CD1c-positive myeloid dendritic cell (primary cell): ENCODE measurements at regions not wholly inside any gene's neighbourhood (a gene's known extent, or its start where the extent isn't known, plus 50 kb on each side); places are given as distances from the start of the nearest gene placed in this dataset.

Experiments
- DNase-seq: peaks from one replicate; pipeline ENCODE4 v3.0.0-alpha.2; 2016; ENCODE audit errors: extremely low spot score

- no peak for DNase-seq
Observed at GRCh38 chr6:163809364-163809763, 394.8 kb downstream of the QKI start.

DNA sequence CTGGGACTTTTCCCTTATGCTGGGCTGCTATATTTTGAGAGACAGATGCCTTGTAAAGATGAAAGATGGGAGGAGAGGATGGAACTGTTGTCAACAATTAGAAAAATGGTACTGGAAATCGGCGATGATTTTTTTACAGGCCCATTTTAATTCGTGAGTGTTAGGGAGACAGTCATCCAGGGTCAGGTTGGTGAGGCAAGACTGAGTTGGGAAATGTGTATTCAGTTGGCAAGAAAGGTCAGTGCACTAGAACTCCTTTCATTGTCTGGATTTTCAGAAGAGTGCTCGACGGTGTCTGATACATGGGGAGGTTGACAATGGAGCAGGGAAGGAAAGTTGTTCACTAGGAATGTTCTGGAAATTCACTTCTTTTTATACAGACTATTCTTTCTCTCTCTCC lies 394.4 kb downstream of the QKI start:
- DNase-seq: no peak

GRCh38 chr6:163808231-163808630 lies 393.7 kb downstream of the QKI start:
- no peak for DNase-seq

- no peak for DNase-seq
Observed at GRCh38 chr6:163806755-163807499, 392.4 kb downstream of the QKI start.

DNA sequence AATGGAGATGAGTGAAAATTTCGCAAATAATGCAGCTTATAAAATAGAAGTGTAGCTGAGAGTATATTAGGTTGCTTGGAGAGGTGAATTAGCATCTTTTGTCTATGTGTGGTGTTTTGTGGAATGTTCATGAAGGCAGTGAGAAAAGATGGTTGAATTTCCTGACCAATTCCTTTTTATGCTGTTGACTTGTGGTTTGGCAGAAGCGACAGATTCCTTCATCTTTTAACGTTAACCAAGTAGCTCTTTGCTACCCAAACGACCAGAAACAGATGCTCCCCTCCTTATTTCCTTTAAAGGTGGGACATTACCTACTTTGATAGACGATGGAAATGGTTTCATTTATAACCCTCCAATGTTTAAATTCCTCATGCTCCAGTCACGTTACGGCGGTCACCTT lies 390.5 kb downstream of the QKI start:
- DNase-seq: no peak

DNA sequence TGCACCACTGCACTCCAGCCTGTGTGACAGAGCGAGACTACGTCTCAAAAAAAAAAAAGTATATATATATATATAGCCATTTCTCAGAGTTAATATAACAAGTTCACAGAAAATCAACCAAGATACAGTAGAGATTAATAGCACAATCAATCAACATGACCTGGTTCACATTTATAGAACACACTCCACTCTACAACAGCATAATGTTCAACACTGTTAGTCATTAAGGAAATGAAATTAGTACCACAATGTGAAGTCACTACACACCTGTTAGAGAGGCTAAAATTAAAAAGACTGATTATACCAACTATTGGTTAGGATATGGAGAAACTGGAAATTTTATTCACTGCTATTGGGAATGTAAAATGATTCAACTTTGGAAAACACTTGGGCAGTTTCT lies 387.7 kb downstream of the QKI start:
- DNase-seq: no peak

DNA sequence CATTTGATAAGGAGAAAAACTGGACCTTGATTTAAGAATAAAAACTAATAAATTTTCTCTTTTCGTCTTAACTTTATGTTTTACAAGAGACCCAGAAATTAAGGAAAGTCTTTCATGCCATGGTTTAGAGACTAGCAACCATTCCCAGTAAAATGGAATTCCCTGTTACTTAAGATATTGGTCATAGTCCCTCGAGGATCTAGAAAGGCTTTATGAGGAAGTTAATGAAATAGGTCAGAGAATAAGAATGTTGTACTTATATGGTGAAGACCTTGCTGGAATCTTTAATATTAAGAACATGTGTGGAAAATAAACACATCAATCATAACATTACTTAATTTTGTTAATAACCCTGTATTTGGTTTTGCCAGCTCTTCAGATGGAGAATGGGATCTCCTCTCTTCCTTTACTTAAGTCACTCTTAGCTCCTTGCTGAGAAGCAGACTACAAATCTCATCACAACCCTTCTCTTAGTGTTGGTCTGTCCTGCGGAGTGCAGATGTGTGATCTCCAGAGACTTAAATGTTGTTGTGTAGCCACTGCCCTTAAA lies 382.9 kb downstream of the QKI start:
- DNase-seq: no peak

- no peak for DNase-seq
Observed at GRCh38 chr6:163793011-163793983, 378.8 kb downstream of the QKI start.

GRCh38 chr6:163790266-163790840 lies 375.8 kb downstream of the QKI start:
- DNase-seq: no peak

- peak; percentile 60 for DNase-seq
Observed at GRCh38 chr6:163789199-163789810, 374.8 kb downstream of the QKI start.

DNA sequence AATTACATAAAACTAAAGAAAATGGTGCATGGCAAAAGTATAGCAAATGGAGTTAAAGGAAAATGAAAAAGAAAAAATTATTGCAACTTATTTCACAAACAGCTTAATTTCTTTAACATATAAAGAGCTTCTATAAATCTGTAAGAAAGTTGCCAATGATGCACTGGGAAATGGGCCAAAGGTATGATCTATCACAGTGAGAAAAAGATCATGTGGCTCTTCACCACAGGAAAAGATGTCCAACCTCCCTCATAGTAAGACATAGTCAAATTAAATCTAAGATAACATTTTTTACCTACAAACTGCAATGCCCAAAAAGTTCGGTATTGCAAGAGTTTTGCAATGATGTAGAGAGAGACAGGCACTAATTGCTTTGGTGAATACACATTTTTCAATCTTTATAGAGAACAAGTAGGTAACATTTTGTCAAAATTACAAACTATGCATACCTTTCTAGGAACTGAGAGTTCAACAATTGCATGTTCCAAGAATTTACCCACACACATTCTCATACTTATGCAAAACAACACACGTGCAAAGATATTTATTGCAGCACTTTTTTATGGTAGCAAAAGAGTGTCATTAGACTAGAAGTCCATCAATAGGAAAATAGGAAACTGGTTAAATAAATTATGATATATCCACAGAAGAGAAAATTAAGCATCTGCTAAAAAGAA lies 372.6 kb downstream of the QKI start:
- peak; percentile 27 for DNase-seq

DNA sequence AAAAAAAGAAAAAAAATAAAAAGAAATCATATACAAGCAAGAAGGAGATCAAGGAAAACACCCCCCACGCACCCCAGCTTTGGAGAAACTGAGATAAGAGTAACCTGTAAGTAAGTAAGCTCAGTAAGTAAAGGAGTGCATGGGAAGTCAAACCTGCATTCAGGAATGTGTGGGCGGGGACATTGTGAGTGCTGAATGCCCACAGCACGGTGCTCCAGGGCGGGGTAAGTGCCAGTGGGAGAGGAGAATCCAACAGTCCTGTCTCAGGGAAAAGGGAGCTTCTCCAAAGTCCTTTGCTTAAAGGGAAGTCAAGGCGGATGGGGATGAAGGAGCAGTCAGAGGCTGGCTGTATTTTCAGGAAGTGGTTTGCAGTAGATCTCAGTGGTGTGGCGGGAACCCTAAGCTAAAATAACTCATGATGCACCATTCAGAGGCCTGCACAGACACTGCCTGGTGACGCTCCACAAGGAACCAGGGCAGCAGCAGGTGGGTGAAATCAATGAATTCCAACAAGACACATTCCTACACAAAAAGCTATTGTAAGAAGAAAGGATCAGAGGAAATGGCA lies 368.0 kb downstream of the QKI start:
- DNase-seq: peak; percentile 67

GRCh38 chr6:163780994-163781393 lies 366.5 kb downstream of the QKI start:
- no peak for DNase-seq

DNA sequence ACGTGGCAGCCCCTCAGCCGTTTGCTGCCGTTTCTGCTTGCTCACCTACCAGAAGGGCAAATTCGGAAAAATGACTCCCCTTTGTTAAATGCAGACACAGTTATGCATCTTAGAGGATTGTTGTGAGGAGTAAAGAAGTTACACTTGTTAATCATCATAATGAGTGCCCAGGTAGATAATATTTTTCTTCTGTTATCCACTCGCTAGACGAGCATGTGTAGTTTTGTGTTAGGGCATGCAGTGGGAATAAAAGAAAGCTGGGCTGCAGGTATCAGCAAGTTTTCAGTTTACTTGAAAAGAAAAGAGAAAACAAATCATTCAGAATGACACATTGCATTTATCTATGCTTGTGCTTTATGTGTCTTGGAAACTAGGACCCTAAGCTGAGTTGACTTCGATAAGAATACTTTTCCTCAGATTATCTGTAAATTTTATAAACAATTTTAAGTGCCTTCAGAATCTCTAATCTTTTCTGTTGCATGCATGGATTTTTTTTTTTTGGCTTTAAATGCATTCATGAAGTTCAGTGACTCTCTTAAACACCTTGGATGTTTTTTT lies 365.3 kb downstream of the QKI start:
- DNase-seq: no peak

DNA sequence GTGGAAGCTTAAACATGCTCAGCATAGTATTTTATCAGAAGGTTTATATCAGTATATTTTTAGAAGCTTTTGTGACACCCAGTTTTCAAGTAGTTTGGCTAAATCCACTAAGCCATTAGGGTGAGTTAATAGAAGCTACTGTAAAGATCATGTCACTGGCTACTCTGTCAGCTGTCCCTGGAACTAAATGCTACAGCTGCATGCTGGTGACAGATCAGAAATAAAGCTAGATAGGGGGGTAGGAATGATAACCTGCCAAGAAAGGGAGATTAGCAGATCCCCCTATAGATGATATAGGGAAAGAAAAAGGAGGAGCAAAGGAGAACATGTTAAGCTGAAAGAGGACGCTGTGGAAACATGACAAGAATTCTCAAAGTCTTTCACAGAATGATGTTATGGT lies 363.2 kb downstream of the QKI start:
- no peak for DNase-seq

- no peak for DNase-seq
Observed at GRCh38 chr6:163776906-163777686, 362.6 kb downstream of the QKI start.

- DNase-seq: no peak
Observed at GRCh38 chr6:163776196-163776905, 361.8 kb downstream of the QKI start.

- DNase-seq: no peak
Observed at GRCh38 chr6:163775313-163775712, 360.8 kb downstream of the QKI start.

- DNase-seq: no peak
Observed at GRCh38 chr6:163774485-163774884, 360.0 kb downstream of the QKI start.
